GM12878 (cell line): ENCODE measurements at regions not wholly inside any gene's neighbourhood (a gene's known extent, or its start where the extent isn't known, plus 50 kb on each side); places are given as distances from the start of the nearest gene placed in this dataset.

Experiments
- ATAC-seq: fragments of 200-7000 bp; cut with Tn5 transposase; 3 replicates; pipeline ENCODE4 v1.9.1; 2020; ENCODE audit warnings: mild to moderate bottlenecking, moderate library complexity
- BruUV-seq: library from RNA; stranded (reverse); fragments of 400-500 nt; replicated peaks from 2 replicates; lab custom pipeline; 2021; lab: Mats Ljungman, UMichigan
- CTCF ChIA-PET: fragments of 300-600 bp; sonication (Branson Sonifier 250); formaldehyde crosslinking; extraction: SDS; loops from one replicate; lab custom pipeline; 2021; ENCODE audit warnings: inconsistent platforms; lab: Yijun Ruan, JAX
- POLR2A ChIA-PET: fragments of 350-600 bp; formaldehyde crosslinking; extraction: SDS; loops from one replicate; lab custom pipeline; 2021; ENCODE audit warnings: inconsistent platforms; lab: Charles Lee
- RAD21 ChIA-PET: fragments of 300-600 bp; sonication (Branson Sonifier 250); formaldehyde crosslinking; loops from one replicate; lab custom pipeline; 2023; ENCODE audit warnings: antibody characterized with exemption; ENCODE audit not compliant: unreplicated experiment; lab: Charles Lee
- SMC1A ChIA-PET: fragments of 300-600 bp; sonication (Branson Sonifier 250); formaldehyde crosslinking; loops from one replicate; lab custom pipeline; 2023; ENCODE audit not compliant: unreplicated experiment, uncharacterized antibody; lab: Charles Lee
- DNase-seq: peaks from one replicate; pipeline ENCODE4 v3.0.0-alpha.2; 2011; ENCODE audit warnings: low read depth, low spot score
- FAIRE-seq: peaks from 3 replicates; lab custom pipeline; 2011; peaks lifted over from hg19 to GRCh38; lab: Jason Lieb, UNC
- H2AFZ ChIP-seq: 2 replicates; pipeline ENCODE4 v1.6.0; 2011; ENCODE audit warnings: low read depth, low read length, control low read depth; ENCODE audit not compliant: control insufficient read depth
- H3K27ac ChIP-seq: 2 replicates; pipeline ENCODE4 v1.5.1; 2011; ENCODE audit warnings: control low read depth; ENCODE audit not compliant: control insufficient read depth, insufficient read depth
- H3K27me3 ChIP-seq, 2 experiments: replicated peaks in 1 of 2; 2 replicates each; pipeline versions ENCODE4 v1.6.0 to v1.6.1; 2011; ENCODE audit warnings: low read length in 1 of 2; ENCODE audit not compliant: control insufficient read depth in 2 of 2, insufficient read depth in 2 of 2
- H3K36me3 ChIP-seq, 2 experiments: 2 replicates each; pipeline ENCODE4 v1.5.1; 2011; ENCODE audit warnings: low read length in 1 of 2; ENCODE audit not compliant: control insufficient read depth in 2 of 2, insufficient read depth in 2 of 2
- H3K4me1 ChIP-seq: 2 replicates; pipeline ENCODE4 v1.6.1; 2011; ENCODE audit warnings: mild to moderate bottlenecking, low read length, moderate library complexity, mixed read lengths; ENCODE audit not compliant: control insufficient read depth, insufficient read depth
- H3K4me2 ChIP-seq: 2 replicates; pipeline ENCODE4 v1.6.0; 2011; ENCODE audit warnings: control low read depth; ENCODE audit not compliant: control insufficient read depth, insufficient read depth
- H3K4me3 ChIP-seq: fragments of 200-600 bp; sonication (generic); 2 replicates; pipeline ENCODE4 v1.5.1; 2016
- H3K79me2 ChIP-seq: 2 replicates; pipeline ENCODE4 v1.6.0; 2011; ENCODE audit warnings: low read length; ENCODE audit not compliant: control insufficient read depth, insufficient read depth
- H3K9ac ChIP-seq: 2 replicates; pipeline ENCODE4 v1.8.0; 2011; ENCODE audit warnings: low read length, control low read depth, mixed read lengths; ENCODE audit not compliant: control insufficient read depth, insufficient read depth
- H3K9me3 ChIP-seq: replicated peaks from 3 replicates; pipeline ENCODE4 v1.5.1; 2011; ENCODE audit warnings: mild to moderate bottlenecking, low read length; ENCODE audit not compliant: control insufficient read depth, insufficient read depth
- H4K20me1 ChIP-seq: 2 replicates; pipeline ENCODE4 v1.6.0; 2011; ENCODE audit not compliant: control insufficient read depth, insufficient read depth
- BACH1 ChIP-seq: fragments of 450-650 bp; IDR thresholded peaks from 2 replicates; pipeline ENCODE4 v1.6.1; 2017; ENCODE audit warnings: mild to moderate bottlenecking, borderline replicate concordance
- MEF2A ChIP-seq: IDR thresholded peaks from 2 replicates; pipeline ENCODE4 v1.6.1; 2011; ENCODE audit warnings: low read depth, mild to moderate bottlenecking, low read length, moderate library complexity; ENCODE audit not compliant: insufficient read depth
- ZNF207 ChIP-seq: fragments of 450-650 bp; IDR thresholded peaks from 2 replicates; pipeline ENCODE4 v1.6.1; 2014; ENCODE audit warnings: antibody characterized with exemption, mild to moderate bottlenecking, borderline replicate concordance
- ZNF592 ChIP-seq: fragments of 450-650 bp; IDR thresholded peaks from 2 replicates; pipeline ENCODE4 v1.6.1; 2017; ENCODE audit warnings: mild to moderate bottlenecking, moderate library complexity
- WGBS: methylation state at CpG from one replicate; pipeline ENCODE4 v1.1.6; 2016; ENCODE audit warnings: low lambda C conversion rate; ENCODE audit not compliant: insufficient replicate concordance, insufficient coverage; ENCODE audit errors: missing lambda C conversion rate; 5-methylcytosine and 5-hydroxymethylcytosine counted together
- in situ Hi-C: fragments of 300-500 bp; cut with MboI; formaldehyde crosslinking; loops from 9 replicates; pipeline ENCODE4 v1.14.3; 2018; ENCODE audit warnings: mixed read lengths
- intact Hi-C: fragments of 100-400 bp; cut with micrococcal nuclease; formaldehyde crosslinking; loops from one replicate; pipeline ENCODE4 v1.14.2; 2022; ENCODE audit not compliant: unreplicated experiment
- TF ChIP-seq, protein P1 (sequence below): fragments of 150-350 bp; IDR thresholded peaks from 2 replicates; pipeline ENCODE4 v1.6.1; 2016; ENCODE audit warnings: low read depth, low read length
- TF ChIP-seq, protein P2 (sequence below): fragments of 450-650 bp; IDR thresholded peaks from 2 replicates; pipeline ENCODE4 v1.6.1; 2018; ENCODE audit warnings: mild to moderate bottlenecking, low read depth, moderate library complexity; ENCODE audit not compliant: partially characterized antibody
- TF ChIP-seq, protein P3 (sequence below): fragments of 450-650 bp; formaldehyde crosslinking; IDR thresholded peaks from 2 replicates; pipeline ENCODE4 v1.4.0; 2022; ENCODE audit warnings: mild to moderate bottlenecking, moderate library complexity

DNA sequence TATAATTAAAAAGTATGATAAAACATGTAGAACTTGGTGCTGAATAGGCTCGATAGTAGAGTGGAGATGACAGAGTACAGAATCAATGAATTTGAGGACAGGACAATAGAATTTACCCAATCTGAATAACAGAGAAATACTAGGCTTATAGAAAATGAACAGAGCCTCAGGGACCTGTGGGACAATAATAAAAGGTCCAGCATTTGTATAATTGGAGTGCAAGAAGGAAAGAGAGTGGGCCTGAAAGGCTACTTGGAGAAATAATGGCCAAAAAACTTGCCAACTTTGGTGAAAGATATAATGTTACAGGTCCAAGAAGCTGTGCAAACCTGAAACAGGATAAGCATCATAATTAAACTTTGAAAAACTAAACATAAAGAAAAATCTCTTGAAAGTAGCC lies 227.3 kb downstream of the CXCL12 start:
- Histone ChIP-seq H3K4me2 (no peak overlapping the region), H3K36me3 (no peaks in the 10 kb centered on the region), H3K9me3 (no peaks in the 10 kb centered on the region; the same call in 2 of the 3 replicates), H3K27me3 (no peaks in the 10 kb centered on the region), H3K4me1 (no peaks in the 10 kb centered on the region), H3K4me3 (no peak overlapping the region), H3K27ac (no peak overlapping the region), H2AFZ (no peak overlapping the region), H3K9ac (no peak overlapping the region), H4K20me1 (no peaks in the 10 kb centered on the region), H3K79me2 (no peaks in the 10 kb centered on the region)
- TF ChIP-seq, protein P1, sequence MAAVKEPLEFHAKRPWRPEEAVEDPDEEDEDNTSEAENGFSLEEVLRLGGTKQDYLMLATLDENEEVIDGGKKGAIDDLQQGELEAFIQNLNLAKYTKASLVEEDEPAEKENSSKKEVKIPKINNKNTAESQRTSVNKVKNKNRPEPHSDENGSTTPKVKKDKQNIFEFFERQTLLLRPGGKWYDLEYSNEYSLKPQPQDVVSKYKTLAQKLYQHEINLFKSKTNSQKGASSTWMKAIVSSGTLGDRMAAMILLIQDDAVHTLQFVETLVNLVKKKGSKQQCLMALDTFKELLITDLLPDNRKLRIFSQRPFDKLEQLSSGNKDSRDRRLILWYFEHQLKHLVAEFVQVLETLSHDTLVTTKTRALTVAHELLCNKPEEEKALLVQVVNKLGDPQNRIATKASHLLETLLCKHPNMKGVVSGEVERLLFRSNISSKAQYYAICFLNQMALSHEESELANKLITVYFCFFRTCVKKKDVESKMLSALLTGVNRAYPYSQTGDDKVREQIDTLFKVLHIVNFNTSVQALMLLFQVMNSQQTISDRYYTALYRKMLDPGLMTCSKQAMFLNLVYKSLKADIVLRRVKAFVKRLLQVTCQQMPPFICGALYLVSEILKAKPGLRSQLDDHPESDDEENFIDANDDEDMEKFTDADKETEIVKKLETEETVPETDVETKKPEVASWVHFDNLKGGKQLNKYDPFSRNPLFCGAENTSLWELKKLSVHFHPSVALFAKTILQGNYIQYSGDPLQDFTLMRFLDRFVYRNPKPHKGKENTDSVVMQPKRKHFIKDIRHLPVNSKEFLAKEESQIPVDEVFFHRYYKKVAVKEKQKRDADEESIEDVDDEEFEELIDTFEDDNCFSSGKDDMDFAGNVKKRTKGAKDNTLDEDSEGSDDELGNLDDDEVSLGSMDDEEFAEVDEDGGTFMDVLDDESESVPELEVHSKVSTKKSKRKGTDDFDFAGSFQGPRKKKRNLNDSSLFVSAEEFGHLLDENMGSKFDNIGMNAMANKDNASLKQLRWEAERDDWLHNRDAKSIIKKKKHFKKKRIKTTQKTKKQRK: no peak
- TF ChIP-seq BACH1 (no peak), MEF2A (no peak), ZNF207 (no peak), ZNF592 (no peak)
- TF ChIP-seq, protein P2, sequence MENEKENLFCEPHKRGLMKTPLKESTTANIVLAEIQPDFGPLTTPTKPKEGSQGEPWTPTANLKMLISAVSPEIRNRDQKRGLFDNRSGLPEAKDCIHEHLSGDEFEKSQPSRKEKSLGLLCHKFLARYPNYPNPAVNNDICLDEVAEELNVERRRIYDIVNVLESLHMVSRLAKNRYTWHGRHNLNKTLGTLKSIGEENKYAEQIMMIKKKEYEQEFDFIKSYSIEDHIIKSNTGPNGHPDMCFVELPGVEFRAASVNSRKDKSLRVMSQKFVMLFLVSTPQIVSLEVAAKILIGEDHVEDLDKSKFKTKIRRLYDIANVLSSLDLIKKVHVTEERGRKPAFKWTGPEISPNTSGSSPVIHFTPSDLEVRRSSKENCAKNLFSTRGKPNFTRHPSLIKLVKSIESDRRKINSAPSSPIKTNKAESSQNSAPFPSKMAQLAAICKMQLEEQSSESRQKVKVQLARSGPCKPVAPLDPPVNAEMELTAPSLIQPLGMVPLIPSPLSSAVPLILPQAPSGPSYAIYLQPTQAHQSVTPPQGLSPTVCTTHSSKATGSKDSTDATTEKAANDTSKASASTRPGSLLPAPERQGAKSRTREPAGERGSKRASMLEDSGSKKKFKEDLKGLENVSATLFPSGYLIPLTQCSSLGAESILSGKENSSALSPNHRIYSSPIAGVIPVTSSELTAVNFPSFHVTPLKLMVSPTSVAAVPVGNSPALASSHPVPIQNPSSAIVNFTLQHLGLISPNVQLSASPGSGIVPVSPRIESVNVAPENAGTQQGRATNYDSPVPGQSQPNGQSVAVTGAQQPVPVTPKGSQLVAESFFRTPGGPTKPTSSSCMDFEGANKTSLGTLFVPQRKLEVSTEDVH: no peak
- TF ChIP-seq, protein P3, sequence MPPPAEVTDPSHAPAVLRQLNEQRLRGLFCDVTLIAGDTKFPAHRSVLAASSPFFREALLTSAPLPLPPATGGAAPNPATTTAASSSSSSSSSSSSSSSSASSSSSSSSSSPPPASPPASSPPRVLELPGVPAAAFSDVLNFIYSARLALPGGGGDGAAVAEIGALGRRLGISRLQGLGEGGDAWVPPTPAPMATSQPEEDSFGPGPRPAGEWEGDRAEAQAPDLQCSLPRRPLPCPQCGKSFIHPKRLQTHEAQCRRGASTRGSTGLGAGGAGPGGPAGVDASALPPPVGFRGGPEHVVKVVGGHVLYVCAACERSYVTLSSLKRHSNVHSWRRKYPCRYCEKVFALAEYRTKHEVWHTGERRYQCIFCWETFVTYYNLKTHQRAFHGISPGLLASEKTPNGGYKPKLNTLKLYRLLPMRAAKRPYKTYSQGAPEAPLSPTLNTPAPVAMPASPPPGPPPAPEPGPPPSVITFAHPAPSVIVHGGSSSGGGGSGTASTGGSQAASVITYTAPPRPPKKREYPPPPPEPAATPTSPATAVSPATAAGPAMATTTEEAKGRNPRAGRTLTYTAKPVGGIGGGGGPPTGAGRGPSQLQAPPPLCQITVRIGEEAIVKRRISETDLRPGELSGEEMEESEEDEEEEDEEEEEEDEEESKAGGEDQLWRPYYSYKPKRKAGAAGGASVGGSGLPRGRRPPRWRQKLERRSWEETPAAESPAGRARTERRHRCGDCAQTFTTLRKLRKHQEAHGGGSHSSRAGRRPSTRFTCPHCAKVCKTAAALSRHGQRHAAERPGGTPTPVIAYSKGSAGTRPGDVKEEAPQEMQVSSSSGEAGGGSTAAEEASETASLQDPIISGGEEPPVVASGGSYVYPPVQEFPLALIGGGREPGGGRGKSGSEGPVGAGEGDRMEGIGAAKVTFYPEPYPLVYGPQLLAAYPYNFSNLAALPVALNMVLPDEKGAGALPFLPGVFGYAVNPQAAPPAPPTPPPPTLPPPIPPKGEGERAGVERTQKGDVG (CRISPR knock-in tag): no peak
- DNase-seq (no peak), ATAC-seq (no peak), FAIRE-seq (no peak)
- ChIA-PET RAD21 (no interaction called here), SMC1A (no interaction called here), POLR2A (no interaction called here), CTCF (no interaction called here)
- 55% methylated on average over 1 of the region's 1 CpG for WGBS
- in situ Hi-C loops: no loop called here
- intact Hi-C loops: no loop called here
- BruUV-seq: no TSS peak
